Lung (tissue), 11 donors: ENCODE measurements at regions not wholly inside any gene's neighbourhood (a gene's known extent, or its start where the extent isn't known, plus 50 kb on each side); places are given as distances from the start of the nearest gene placed in this dataset.
"Not testable (repeated sequence)": the region's sequence is repeated elsewhere in the genome, so short reads cannot be mapped to it uniquely, and the experiment has no call there.

Experiments
- ATAC-seq: fragments of 200-7000 bp; cut with Tn5 transposase; one replicate; pipeline ENCODE4 v1.9.1; 2020; ENCODE audit warnings: moderate number of reproducible peaks; ENCODE audit not compliant: insufficient read depth, low FRiP score
- DNase-seq, 3 donors: peaks; one replicate each; pipeline ENCODE4 v3.0.0-alpha.2; 2013 to 2017
- H3K27ac ChIP-seq, 2 donors: one replicate each; pipeline ENCODE4 v1.5.1; 2013; ENCODE audit warnings: mild to moderate bottlenecking in 2 of 2, moderate library complexity in 2 of 2, control low read depth in 1 of 2, inconsistent platforms in 1 of 2, low read depth in 1 of 2, low read length in 1 of 2
- H3K27me3 ChIP-seq, 3 donors: one replicate each; pipeline ENCODE4 v1.5.1; 2013; ENCODE audit warnings: low read length in 2 of 3; ENCODE audit not compliant: control insufficient read depth in 3 of 3, insufficient read depth in 3 of 3
- H3K36me3 ChIP-seq, 4 donors: one replicate each; pipeline ENCODE4 v1.5.1; 2013; ENCODE audit warnings: low read length in 4 of 4, mild to moderate bottlenecking in 1 of 4, moderate library complexity in 1 of 4; ENCODE audit not compliant: control insufficient read depth in 4 of 4, insufficient read depth in 4 of 4
- H3K4me1 ChIP-seq, 5 donors: one replicate each; pipeline ENCODE4 v1.5.1; 2013; ENCODE audit warnings: low read length in 5 of 5, mild to moderate bottlenecking in 2 of 5, moderate library complexity in 1 of 5; ENCODE audit not compliant: control insufficient read depth in 5 of 5, insufficient read depth in 5 of 5
- H3K4me3 ChIP-seq: one replicate; pipeline ENCODE4 v1.5.1; 2013; ENCODE audit warnings: mild to moderate bottlenecking, control low read depth, moderate library complexity
- H3K9ac ChIP-seq, 2 donors: one replicate each; pipeline ENCODE4 v1.5.1; 2013; ENCODE audit warnings: low read length in 2 of 2, control low read depth in 1 of 2; ENCODE audit not compliant: insufficient read depth in 1 of 2
- H3K9me3 ChIP-seq, 4 donors: one replicate each; pipeline ENCODE4 v1.5.1; 2013; ENCODE audit warnings: low read length in 3 of 4, mild to moderate bottlenecking in 1 of 4, moderate library complexity in 1 of 4; ENCODE audit not compliant: control insufficient read depth in 4 of 4, insufficient read depth in 3 of 4
- WGBS, 2 donors: extraction: QIAGEN DNeasy Blood & Tissue Kit; methylation state at CpG; one replicate each; pipeline ENCODE4 v1.1.7; 2013; 5-methylcytosine and 5-hydroxymethylcytosine counted together
- TF ChIP-seq, protein P1 (sequence below): IDR thresholded peaks from 2 replicates; pipeline ENCODE4 v1.5.1; 2012; ENCODE audit warnings: mild to moderate bottlenecking; ENCODE audit errors: control extremely low read depth, extremely low read depth
- donor health status: control.
- donor health status: control.
- donor health status: Bipolar disorder and iron deficiency.
- donor health status: healthy.
- donor health status: DM: yes; HTN: yes; CAD: no.

GRCh38 chr13:60242043-60242595 is 78.4 kb upstream of the DIAPH3 start:
- Histone ChIP-seq H3K9me3 (no peaks in the 10 kb centered on the region), H3K27ac (no peak overlapping the region), H3K4me3 (no peak overlapping the region), H3K9ac (no peak overlapping the region), H3K4me1 (no peaks in the 10 kb centered on the region), H3K36me3 (no peaks in the 10 kb centered on the region), H3K27me3 (no peaks in the 10 kb centered on the region)
- DNase-seq (no peak), ATAC-seq (no peak)
- TF ChIP-seq, protein P1, sequence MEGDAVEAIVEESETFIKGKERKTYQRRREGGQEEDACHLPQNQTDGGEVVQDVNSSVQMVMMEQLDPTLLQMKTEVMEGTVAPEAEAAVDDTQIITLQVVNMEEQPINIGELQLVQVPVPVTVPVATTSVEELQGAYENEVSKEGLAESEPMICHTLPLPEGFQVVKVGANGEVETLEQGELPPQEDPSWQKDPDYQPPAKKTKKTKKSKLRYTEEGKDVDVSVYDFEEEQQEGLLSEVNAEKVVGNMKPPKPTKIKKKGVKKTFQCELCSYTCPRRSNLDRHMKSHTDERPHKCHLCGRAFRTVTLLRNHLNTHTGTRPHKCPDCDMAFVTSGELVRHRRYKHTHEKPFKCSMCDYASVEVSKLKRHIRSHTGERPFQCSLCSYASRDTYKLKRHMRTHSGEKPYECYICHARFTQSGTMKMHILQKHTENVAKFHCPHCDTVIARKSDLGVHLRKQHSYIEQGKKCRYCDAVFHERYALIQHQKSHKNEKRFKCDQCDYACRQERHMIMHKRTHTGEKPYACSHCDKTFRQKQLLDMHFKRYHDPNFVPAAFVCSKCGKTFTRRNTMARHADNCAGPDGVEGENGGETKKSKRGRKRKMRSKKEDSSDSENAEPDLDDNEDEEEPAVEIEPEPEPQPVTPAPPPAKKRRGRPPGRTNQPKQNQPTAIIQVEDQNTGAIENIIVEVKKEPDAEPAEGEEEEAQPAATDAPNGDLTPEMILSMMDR: no peak
- 26 to 44% methylated on average over 2 of the region's 2 CpGs for WGBS, 2 donors

- no peak overlapping the region for H3K9ac ChIP-seq
- no peaks in the 10 kb centered on the region for H3K27me3 ChIP-seq
- no peak for ATAC-seq
- no peak for DNase-seq
- no peak overlapping the region for H3K4me3 ChIP-seq
- H3K27ac ChIP-seq: no peak overlapping the region
- TF ChIP-seq, protein P1: no peak
- H3K36me3 ChIP-seq: no peaks in the 10 kb centered on the region
- 89 to 93% methylated on average over 1 of the region's 1 CpG for WGBS, 2 donors
- no peaks in the 10 kb centered on the region for H3K9me3 ChIP-seq
- H3K4me1 ChIP-seq: no peaks in the 10 kb centered on the region
Observed at GRCh38 chr13:60244381-60244780, 80.7 kb upstream of the DIAPH3 start.

DNA sequence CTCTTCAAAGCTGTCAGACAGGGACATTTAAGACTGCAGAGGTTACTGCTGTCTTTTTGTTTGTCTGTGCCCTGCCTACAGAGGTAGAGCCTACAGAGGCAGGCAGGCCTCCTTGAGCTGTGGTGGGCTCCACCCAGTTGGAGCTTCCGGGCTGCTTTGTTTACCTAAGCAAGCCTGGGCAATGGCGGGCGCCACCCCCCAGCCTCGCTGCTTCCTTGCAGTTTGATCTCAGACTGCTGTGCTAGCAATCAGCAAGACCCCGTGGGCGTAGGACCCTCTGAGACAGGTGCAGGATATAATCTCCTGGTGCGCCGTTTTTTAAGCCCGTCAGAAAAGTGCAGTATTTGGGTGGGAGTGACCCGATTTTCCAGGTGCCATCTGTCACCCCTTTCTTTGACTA is 87.7 kb upstream of the DIAPH3 start:
- DNase-seq, H3K4me1 ChIP-seq, H3K36me3 ChIP-seq, H3K4me3 ChIP-seq, H3K27me3 ChIP-seq, H3K27ac ChIP-seq, H3K9me3 ChIP-seq, H3K9ac ChIP-seq, ATAC-seq: not testable (repeated sequence)
- WGBS, 2 donors: 85 to 89% methylated on average over 9 to 10 of the region's 10 CpGs

DNA sequence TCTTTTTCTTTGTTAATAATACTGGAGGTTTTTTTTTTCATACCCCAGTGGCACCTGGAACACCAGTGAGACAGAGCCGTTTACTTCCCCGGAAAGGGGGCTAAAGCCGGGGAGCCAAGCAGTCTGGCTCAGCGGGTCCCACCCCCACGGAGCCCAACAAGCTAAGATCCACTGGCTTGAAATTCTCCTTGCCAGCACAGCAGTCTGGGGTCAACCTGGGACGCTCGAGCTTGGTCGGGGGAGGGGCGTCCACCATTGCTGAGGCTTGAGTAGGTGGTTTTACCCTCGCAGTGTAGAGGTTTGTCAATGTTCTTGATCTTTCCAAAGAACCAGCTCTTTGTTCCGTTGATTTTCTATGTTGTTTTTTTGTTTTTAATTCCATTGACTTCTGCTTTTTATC is 94.6 kb upstream of the DIAPH3 start:
- Histone ChIP-seq H3K4me1 (no peaks in the 10 kb centered on the region), H3K9ac (no peak overlapping the region), H3K9me3 (peaks cover 0 to 2% (median 0%) of the 10 kb centered on the region in 4 donors), H3K36me3 (no peaks in the 10 kb centered on the region), H3K27ac (no peak overlapping the region), H3K27me3 (no peaks in the 10 kb centered on the region), H3K4me3 (no peak overlapping the region)
- no peak for DNase-seq
- no peak for ATAC-seq
- TF ChIP-seq, protein P1: no peak
- WGBS, 2 donors: 64 to 73% methylated on average over 11 of the region's 11 CpGs
